IMR-90 (cell line): ENCODE measurements at regions not wholly inside any gene's neighbourhood (a gene's known extent, or its start where the extent isn't known, plus 50 kb on each side); places are given as distances from the start of the nearest gene placed in this dataset.

ENCODE experiments used
- ATAC-seq: fragments of 200-7000 bp; cut with Tn5 transposase; 2 replicates; pipeline ENCODE4 v1.9.1; 2020; ENCODE audit warnings: low read depth, mild to moderate bottlenecking, moderate library complexity
- BruUV-seq: library from RNA; stranded (reverse); fragments of 400-500 nt; replicated peaks from 2 replicates; lab custom pipeline; 2021; lab: Mats Ljungman, UMichigan
- CTCF ChIA-PET: fragments of 300-600 bp; formaldehyde crosslinking; extraction: SDS; loops from one replicate; lab custom pipeline; 2021; ENCODE audit warnings: antibody characterized with exemption; lab: Yijun Ruan, JAX
- POLR2A ChIA-PET: fragments of 300-600 bp; sonication (Branson Sonifier 250); formaldehyde crosslinking; loops from one replicate; lab custom pipeline; 2022; ENCODE audit warnings: antibody characterized with exemption; ENCODE audit not compliant: unreplicated experiment; lab: Charles Lee
- DNase-seq: peaks from one replicate; pipeline ENCODE4 v3.0.0; 2013
- H2AFZ ChIP-seq: replicated peaks from 2 replicates; pipeline ENCODE3; 2013; ENCODE audit warnings: low read length, mild to moderate bottlenecking; ENCODE audit not compliant: poor library complexity
- H2AK5ac ChIP-seq: 2 replicates; pipeline ENCODE4 v1.6.1; 2013; ENCODE audit warnings: low read depth, low read length, inconsistent platforms
- H2AK9ac ChIP-seq: replicated peaks from 2 replicates; pipeline ENCODE3; 2013; ENCODE audit warnings: mild to moderate bottlenecking, low read depth, low read length, moderate library complexity; ENCODE audit not compliant: poor library complexity
- H2BK120ac ChIP-seq: 2 replicates; pipeline ENCODE4 v1.6.1; 2013; ENCODE audit warnings: low read depth, low read length, inconsistent platforms
- H2BK15ac ChIP-seq: 3 replicates; pipeline ENCODE4 v1.6.1; 2013; ENCODE audit warnings: low read depth, low read length, inconsistent platforms
- H2BK20ac ChIP-seq: 2 replicates; pipeline ENCODE4 v1.6.1; 2013; ENCODE audit warnings: low read depth, mild to moderate bottlenecking, inconsistent platforms, low read length, moderate library complexity
- H2BK5ac ChIP-seq: 2 replicates; pipeline ENCODE4 v1.6.1; 2013; ENCODE audit warnings: mild to moderate bottlenecking, low read depth, low read length, inconsistent platforms; ENCODE audit not compliant: poor library complexity, severe bottlenecking
- H3K14ac ChIP-seq: replicated peaks from 2 replicates; pipeline ENCODE4 v1.6.1; 2013; ENCODE audit warnings: low read depth, low read length, inconsistent platforms
- H3K18ac ChIP-seq: 2 replicates; pipeline ENCODE4 v1.6.1; 2013; ENCODE audit warnings: low read depth, low read length, control low read depth
- H3K23ac ChIP-seq: 2 replicates; pipeline ENCODE4 v1.6.1; 2013; ENCODE audit warnings: low read depth, low read length, inconsistent platforms
- H3K27ac ChIP-seq: 2 replicates; pipeline ENCODE4 v1.5.1; 2013; ENCODE audit warnings: mild to moderate bottlenecking, control low read depth, low read length; ENCODE audit not compliant: insufficient read depth
- H3K27me3 ChIP-seq: 2 replicates; pipeline ENCODE4 v1.6.1; 2013; ENCODE audit warnings: low read length; ENCODE audit not compliant: control insufficient read depth, insufficient read depth
- H3K36me3 ChIP-seq: 2 replicates; pipeline ENCODE4 v1.6.1; 2013; ENCODE audit warnings: low read length, mixed read lengths; ENCODE audit not compliant: control insufficient read depth, insufficient read depth
- H3K4ac ChIP-seq: 2 replicates; pipeline ENCODE4 v1.6.1; 2013; ENCODE audit warnings: low read depth, low read length, inconsistent platforms
- H3K4me1 ChIP-seq: 2 replicates; pipeline ENCODE4 v1.6.1; 2013; ENCODE audit warnings: low read length, mixed read lengths; ENCODE audit not compliant: control insufficient read depth, insufficient read depth
- H3K4me2 ChIP-seq: 2 replicates; pipeline ENCODE4 v1.6.1; 2013; ENCODE audit warnings: low read depth, mild to moderate bottlenecking, control low read depth, low read length, moderate library complexity
- H3K4me3 ChIP-seq: 2 replicates; pipeline ENCODE4 v1.5.1; 2013; ENCODE audit warnings: low read depth, mild to moderate bottlenecking, control low read depth, low read length, moderate library complexity; ENCODE audit not compliant: insufficient read depth
- H3K56ac ChIP-seq: 2 replicates; pipeline ENCODE4 v1.6.1; 2013; ENCODE audit warnings: low read length, inconsistent platforms; ENCODE audit not compliant: insufficient read depth; ENCODE audit errors: extremely low read depth
- H3K79me1 ChIP-seq, 2 experiments: 2 replicates each; pipeline ENCODE4 v1.6.1; 2013; ENCODE audit warnings: low read length in 2 of 2, inconsistent platforms in 1 of 2, low read depth in 1 of 2
- H3K9ac ChIP-seq: 2 replicates; pipeline ENCODE4 v1.6.1; 2013; ENCODE audit warnings: low read depth, low read length, control low read depth
- H3K9me1 ChIP-seq: 2 replicates; pipeline ENCODE4 v1.6.1; 2013; ENCODE audit warnings: low read length, inconsistent platforms; ENCODE audit not compliant: insufficient read depth
- H3K9me3 ChIP-seq: 2 replicates; pipeline ENCODE4 v1.6.1; 2013; ENCODE audit warnings: low read length; ENCODE audit not compliant: control insufficient read depth, insufficient read depth
- H4K20me1 ChIP-seq: 2 replicates; pipeline ENCODE4 v1.6.1; 2013; ENCODE audit warnings: low read length, inconsistent platforms; ENCODE audit not compliant: insufficient read depth
- H4K5ac ChIP-seq: 2 replicates; pipeline ENCODE4 v1.6.1; 2013; ENCODE audit warnings: mild to moderate bottlenecking, low read depth, low read length, control low read depth
- H4K8ac ChIP-seq, 2 experiments: 2 replicates each; pipeline ENCODE4 v1.6.1; 2013; ENCODE audit warnings: low read depth in 2 of 2, low read length in 2 of 2, control low read depth in 1 of 2, inconsistent platforms in 1 of 2
- H4K91ac ChIP-seq: 2 replicates; pipeline ENCODE4 v1.6.1; 2013; ENCODE audit warnings: low read depth, low read length, inconsistent platforms; ENCODE audit not compliant: insufficient read depth
- BHLHE40 ChIP-seq: fragments of 150-350 bp; IDR thresholded peaks from 2 replicates; pipeline ENCODE4 v1.6.1; 2016; ENCODE audit warnings: mild to moderate bottlenecking, low read depth, low read length
- CEBPB ChIP-seq: IDR thresholded peaks from 2 replicates; pipeline ENCODE4 v1.6.1; 2012; ENCODE audit warnings: low read depth, low read length, improper control_type of control experiment
- CHD1 ChIP-seq: IDR thresholded peaks from 2 replicates; pipeline ENCODE4 v1.6.1; 2012; ENCODE audit warnings: low read depth, low read length, improper control_type of control experiment
- CTCF ChIP-seq: conservative IDR thresholded peaks from 2 replicates; pipeline ENCODE4 v1.5.1; 2012; ENCODE audit warnings: mild to moderate bottlenecking, low read depth, low read length, improper control_type of control experiment
- FOS ChIP-seq: fragments of 150-350 bp; IDR thresholded peaks from 2 replicates; pipeline ENCODE4 v1.6.1; 2016; ENCODE audit warnings: low read depth, low read length
- MAFK ChIP-seq: IDR thresholded peaks from 2 replicates; pipeline ENCODE4 v1.6.1; 2012; ENCODE audit warnings: low read depth, low read length, improper control_type of control experiment
- MAZ ChIP-seq: IDR thresholded peaks from 2 replicates; pipeline ENCODE4 v1.6.1; 2012; ENCODE audit warnings: low read depth, mild to moderate bottlenecking, low read length, improper control_type of control experiment, moderate library complexity, borderline replicate concordance
- MXI1 ChIP-seq: IDR thresholded peaks from 2 replicates; pipeline ENCODE4 v1.6.1; 2012; ENCODE audit warnings: low read depth, mild to moderate bottlenecking, low read length, moderate library complexity, borderline replicate concordance
- NFE2L2 ChIP-seq: fragments of 150-350 bp; IDR thresholded peaks from 2 replicates; pipeline ENCODE4 v1.6.1; 2016; ENCODE audit warnings: low read depth, mild to moderate bottlenecking, low read length
- POLR2A ChIP-seq: IDR thresholded peaks from 2 replicates; pipeline ENCODE4 v1.6.1; 2012; ENCODE audit warnings: mild to moderate bottlenecking, low read depth, low read length
- RAD21 ChIP-seq: IDR thresholded peaks from 2 replicates; pipeline ENCODE4 v1.6.1; 2012; ENCODE audit warnings: low read length, improper control_type of control experiment
- RCOR1 ChIP-seq: IDR thresholded peaks from 2 replicates; pipeline ENCODE4 v1.6.1; 2012; ENCODE audit warnings: mild to moderate bottlenecking, low read length, improper control_type of control experiment; ENCODE audit not compliant: insufficient replicate concordance
- RFX5 ChIP-seq: IDR thresholded peaks from 2 replicates; pipeline ENCODE4 v1.8.0; 2012; ENCODE audit warnings: low read depth, mild to moderate bottlenecking, low read length, moderate library complexity
- SMC3 ChIP-seq: fragments of 150-350 bp; IDR thresholded peaks from 2 replicates; pipeline ENCODE4 v1.6.1; 2016; ENCODE audit warnings: low read depth, mild to moderate bottlenecking, antibody characterized with exemption, low read length, moderate library complexity
- WGBS, 2 experiments: methylation state at CpG; one replicate each; pipeline versions ENCODE4 v1.1.5 to v1.1.7; 2013; ENCODE audit warnings: missing lambda C conversion rate in 2 of 2; ENCODE audit not compliant: insufficient read length in 1 of 2; ENCODE audit errors: extremely low coverage in 2 of 2; 5-methylcytosine and 5-hydroxymethylcytosine counted together
- dilution Hi-C: fragments of 300-500 bp; cut with HindIII; formaldehyde crosslinking; loops from one replicate; pipeline ENCODE4 v1.14.3; 2018; ENCODE audit warnings: low sequenced_read_pairs; ENCODE audit not compliant: unreplicated experiment
- in situ Hi-C: fragments of 300-500 bp; cut with MboI; formaldehyde crosslinking; loops from 3 replicates; pipeline ENCODE4 v1.14.3; 2019; ENCODE audit warnings: low sequenced_read_pairs, inconsistent platforms, mixed read lengths
- intact Hi-C: fragments of 100-400 bp; cut with micrococcal nuclease; formaldehyde crosslinking; loops from 2 replicates; pipeline ENCODE4 v1.10.0; 2022
- TF ChIP-seq, protein P1 (sequence below): fragments of 150-350 bp; IDR thresholded peaks from 2 replicates; pipeline ENCODE4 v1.6.1; 2017; ENCODE audit warnings: mild to moderate bottlenecking, antibody characterized with exemption, low read length, low read depth
- TF ChIP-seq, protein P2 (sequence below): fragments of 150-350 bp; IDR thresholded peaks from 2 replicates; pipeline ENCODE4 v1.6.1; 2016; ENCODE audit warnings: low read depth, mild to moderate bottlenecking, low read length, moderate library complexity, borderline replicate concordance

- POLR2A ChIA-PET, result no interaction called here
- Histone ChIP-seq H3K27ac (no peak overlapping the region), H3K4me2 (no peak overlapping the region), H3K56ac (no peak overlapping the region), H3K23ac (no peak overlapping the region), H3K4ac (no peak overlapping the region), H3K9me3 (no peaks in the 10 kb centered on the region; the same call in 1 of the 2 replicates), H4K91ac (no peak overlapping the region), H2AK9ac (no peak overlapping the region), H4K20me1 (no peaks in the 10 kb centered on the region), H3K14ac (no peak overlapping the region), H3K27me3 (no peaks in the 10 kb centered on the region), H3K9ac (no peak overlapping the region), H3K9me1 (no peaks in the 10 kb centered on the region), H4K5ac (no peak overlapping the region), H4K8ac (no peak overlapping the region), H3K4me3 (no peak overlapping the region), H2BK5ac (no peak overlapping the region), H2BK15ac (no peak overlapping the region), H2BK120ac (no peak overlapping the region), H3K79me1 (no peaks in the 10 kb centered on the region), H2AK5ac (no peak overlapping the region), H2BK20ac (no peak overlapping the region), H3K4me1 (no peaks in the 10 kb centered on the region), H3K36me3 (no peaks in the 10 kb centered on the region), H2AFZ (no peak overlapping the region), H3K18ac (no peak overlapping the region)
- dilution Hi-C loops, result no loop called here
- no TSS peak for BruUV-seq
- DNase-seq (no peak), ATAC-seq (no peak)
- CTCF ChIA-PET, result no interaction called here
- intact Hi-C loops, result no loop called here
- TF ChIP-seq RFX5 (no peak), MXI1 (no peak), FOS (no peak), MAFK (no peak), BHLHE40 (no peak), RAD21 (no peak), RCOR1 (no peak), POLR2A (no peak), CEBPB (no peak), SMC3 (no peak), CHD1 (no peak), NFE2L2 (no peak), MAZ (no peak), CTCF (no peak)
- TF ChIP-seq, protein P1, sequence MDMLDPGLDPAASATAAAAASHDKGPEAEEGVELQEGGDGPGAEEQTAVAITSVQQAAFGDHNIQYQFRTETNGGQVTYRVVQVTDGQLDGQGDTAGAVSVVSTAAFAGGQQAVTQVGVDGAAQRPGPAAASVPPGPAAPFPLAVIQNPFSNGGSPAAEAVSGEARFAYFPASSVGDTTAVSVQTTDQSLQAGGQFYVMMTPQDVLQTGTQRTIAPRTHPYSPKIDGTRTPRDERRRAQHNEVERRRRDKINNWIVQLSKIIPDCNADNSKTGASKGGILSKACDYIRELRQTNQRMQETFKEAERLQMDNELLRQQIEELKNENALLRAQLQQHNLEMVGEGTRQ, result no peak
- TF ChIP-seq, protein P2, sequence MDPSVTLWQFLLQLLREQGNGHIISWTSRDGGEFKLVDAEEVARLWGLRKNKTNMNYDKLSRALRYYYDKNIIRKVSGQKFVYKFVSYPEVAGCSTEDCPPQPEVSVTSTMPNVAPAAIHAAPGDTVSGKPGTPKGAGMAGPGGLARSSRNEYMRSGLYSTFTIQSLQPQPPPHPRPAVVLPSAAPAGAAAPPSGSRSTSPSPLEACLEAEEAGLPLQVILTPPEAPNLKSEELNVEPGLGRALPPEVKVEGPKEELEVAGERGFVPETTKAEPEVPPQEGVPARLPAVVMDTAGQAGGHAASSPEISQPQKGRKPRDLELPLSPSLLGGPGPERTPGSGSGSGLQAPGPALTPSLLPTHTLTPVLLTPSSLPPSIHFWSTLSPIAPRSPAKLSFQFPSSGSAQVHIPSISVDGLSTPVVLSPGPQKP, result no peak
- in situ Hi-C loops, result no loop called here
- no CpG with 5 or more reads among the region's 2 CpGs for WGBS, 2 experiments
Observed at GRCh38 chr6:65816991-65817390, 110.0 kb upstream of the EYS start.
